Cardiac fibroblast (primary cell): ENCODE measurements at regions not wholly inside any gene's neighbourhood (a gene's known extent, or its start where the extent isn't known, plus 50 kb on each side); places are given as distances from the start of the nearest gene placed in this dataset.

Experiments
- DNase-seq, 2 donors: peaks; one replicate each; pipeline versions ENCODE4 v3.0.0 to v3.0.0-alpha.2; 2010; ENCODE audit warnings: low read depth in 2 of 2
- H3K4me3 ChIP-seq, 2 donors: replicated peaks in 1 of 2; 1 replicate in 1 of 2; 2 replicates in 1 of 2; pipeline ENCODE4 v1.5.1; 2011; ENCODE audit warnings: low read depth in 2 of 2, low read length in 2 of 2, mild to moderate bottlenecking in 2 of 2, moderate library complexity in 1 of 2
- TF ChIP-seq, protein P1 (sequence below): IDR thresholded peaks from one replicate; pipeline ENCODE4 v1.5.1; 2011; ENCODE audit warnings: low read depth, mild to moderate bottlenecking, low read length, inconsistent platforms

DNA sequence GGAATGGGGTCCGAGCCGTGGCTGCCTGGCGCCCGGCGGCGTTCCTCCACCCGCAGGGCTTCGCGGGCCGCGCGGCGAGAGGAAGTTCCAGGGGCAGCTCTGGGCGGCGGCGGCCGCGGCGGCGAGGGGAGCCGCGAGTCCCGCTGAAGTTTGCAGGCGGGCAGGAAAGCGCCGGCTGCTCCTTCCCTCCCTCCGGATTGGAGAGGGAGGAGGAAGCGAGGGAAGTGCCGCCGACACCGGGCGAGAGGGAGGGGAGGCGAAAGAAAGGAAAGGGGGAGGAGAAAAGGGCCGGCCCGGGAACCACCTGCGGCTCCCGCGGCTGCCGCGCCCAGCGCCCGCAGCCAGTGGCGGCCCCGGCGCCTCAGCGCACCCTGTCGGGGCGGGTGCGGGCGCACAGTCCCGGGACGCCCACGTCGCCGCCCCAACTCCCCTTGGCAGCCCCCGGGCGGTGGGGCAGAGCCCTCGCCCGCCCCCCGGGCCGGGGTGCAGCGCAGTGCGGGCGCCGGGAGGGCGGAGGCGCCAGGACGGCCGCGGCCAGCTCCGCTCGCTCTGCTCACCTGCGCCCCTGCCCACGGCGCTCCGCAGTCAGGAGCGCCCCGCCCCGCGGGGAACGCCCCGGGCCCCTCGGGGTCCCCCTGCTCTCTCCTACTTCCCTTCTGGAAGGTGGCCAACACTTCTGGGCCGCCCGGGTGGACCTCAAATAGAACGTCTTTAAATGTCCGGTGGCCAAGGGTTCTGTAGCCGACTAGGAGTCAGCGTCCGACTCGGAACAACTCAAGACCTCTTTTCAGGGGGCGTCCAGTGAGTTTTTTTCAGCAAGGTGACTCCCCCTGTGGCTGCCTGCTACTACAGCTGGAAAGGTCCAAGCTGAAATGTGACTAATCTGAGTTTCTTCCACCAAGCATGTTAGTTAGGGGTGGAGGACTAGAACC, 80.3 kb upstream of the CCDC28A start:
- TF ChIP-seq, protein P1, sequence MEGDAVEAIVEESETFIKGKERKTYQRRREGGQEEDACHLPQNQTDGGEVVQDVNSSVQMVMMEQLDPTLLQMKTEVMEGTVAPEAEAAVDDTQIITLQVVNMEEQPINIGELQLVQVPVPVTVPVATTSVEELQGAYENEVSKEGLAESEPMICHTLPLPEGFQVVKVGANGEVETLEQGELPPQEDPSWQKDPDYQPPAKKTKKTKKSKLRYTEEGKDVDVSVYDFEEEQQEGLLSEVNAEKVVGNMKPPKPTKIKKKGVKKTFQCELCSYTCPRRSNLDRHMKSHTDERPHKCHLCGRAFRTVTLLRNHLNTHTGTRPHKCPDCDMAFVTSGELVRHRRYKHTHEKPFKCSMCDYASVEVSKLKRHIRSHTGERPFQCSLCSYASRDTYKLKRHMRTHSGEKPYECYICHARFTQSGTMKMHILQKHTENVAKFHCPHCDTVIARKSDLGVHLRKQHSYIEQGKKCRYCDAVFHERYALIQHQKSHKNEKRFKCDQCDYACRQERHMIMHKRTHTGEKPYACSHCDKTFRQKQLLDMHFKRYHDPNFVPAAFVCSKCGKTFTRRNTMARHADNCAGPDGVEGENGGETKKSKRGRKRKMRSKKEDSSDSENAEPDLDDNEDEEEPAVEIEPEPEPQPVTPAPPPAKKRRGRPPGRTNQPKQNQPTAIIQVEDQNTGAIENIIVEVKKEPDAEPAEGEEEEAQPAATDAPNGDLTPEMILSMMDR: peak; percentile 22
- peak; percentile 63 to 70 for DNase-seq
- H3K4me3 ChIP-seq: peak overlapping the region; percentile 63 to 77

DNA sequence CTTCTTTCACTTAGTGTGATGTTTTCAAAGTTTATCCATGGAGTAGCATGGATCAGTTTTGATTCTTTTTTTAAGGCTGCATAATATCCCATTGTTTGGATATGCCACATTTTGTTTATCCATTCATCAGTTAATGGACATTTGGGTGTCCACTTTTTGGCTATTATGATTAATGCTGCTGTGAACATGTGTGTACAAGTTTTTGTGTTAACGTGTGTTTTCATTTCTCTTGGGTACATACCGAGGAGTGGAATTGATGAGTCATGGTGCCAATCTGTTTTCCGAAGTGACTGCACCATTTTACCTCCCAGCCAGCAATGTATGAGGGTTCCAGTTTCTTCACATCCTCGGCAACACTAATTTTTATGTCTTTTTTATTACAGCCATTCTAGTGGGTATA, 78.4 kb upstream of the CCDC28A start:
- DNase-seq: peak in 1 of 2 donors; percentile 45
- TF ChIP-seq, protein P1: no peak
- H3K4me3 ChIP-seq: no peak overlapping the region

DNA sequence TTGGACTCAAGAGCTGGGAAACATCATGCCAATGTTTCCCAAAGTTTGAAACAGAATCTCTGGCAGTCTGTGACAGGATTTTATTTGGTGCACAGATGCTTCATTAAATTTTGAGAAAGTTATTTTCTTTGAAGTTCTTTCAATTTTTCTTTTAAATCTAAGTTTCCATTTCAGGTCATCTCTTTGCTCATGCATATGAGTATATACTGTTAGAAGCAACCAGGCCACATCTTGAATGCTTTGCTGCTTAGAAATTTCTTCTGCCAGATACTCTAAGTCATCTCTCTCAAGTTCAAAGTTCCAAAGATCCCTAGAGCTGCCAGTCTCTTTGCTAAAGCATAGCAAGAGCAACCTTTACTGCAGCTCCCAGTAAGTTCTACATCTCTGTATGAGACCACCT, 59.1 kb upstream of the CCDC28A start:
- TF ChIP-seq, protein P1: no peak
- no peak for DNase-seq
- no peak overlapping the region for H3K4me3 ChIP-seq

DNA sequence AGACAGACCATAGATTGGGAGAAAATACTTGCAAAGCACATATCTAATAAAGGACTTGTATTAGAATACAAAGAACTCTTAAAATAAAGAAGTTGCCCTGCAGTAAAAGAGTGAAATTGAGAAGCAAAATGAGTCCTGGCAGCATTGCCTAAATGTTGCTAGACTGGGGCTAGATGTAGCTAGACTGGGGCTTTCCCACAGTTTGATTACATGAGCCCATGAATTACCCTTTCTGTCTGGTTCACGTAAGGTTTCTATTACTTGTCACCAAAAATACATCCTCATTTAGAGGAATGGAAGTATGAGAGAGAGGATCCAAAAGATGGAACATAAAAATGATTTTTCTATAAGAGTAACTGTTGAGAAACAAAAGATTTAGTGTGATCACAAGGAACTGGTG, 57.6 kb upstream of the CCDC28A start:
- H3K4me3 ChIP-seq: no peak overlapping the region
- no peak for DNase-seq
- TF ChIP-seq, protein P1: no peak

DNA sequence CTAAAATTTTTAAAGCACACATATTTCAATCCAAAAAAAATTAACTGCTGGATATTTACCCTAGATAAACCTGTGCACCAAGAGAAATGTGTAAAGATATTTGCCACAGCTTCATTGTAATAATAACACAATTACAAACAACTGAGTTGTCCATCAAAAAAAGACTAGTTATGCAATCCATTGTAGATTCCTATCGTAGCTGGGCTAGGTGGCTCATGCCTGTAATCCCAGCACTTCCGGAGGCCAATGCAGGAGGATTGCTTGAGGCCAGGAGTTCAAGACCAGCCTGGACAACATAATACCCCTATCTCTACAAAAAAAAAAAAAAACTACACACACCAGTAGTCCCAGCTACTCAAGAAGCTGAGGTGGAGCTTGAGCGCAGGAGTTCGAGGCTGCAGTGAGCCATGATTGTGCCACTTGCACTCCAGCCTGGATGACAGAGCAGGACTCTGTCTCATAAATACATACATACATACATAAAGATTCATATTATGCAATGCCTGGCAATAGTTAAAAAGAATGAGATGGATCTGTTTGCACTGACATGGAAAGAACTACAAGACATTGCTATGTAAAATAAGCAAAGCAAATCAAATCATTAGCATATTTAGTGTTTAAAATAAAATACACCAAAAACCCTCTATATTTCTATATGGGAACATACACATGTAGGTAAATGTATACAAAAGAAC, 56.5 kb upstream of the CCDC28A start:
- H3K4me3 ChIP-seq: no peak overlapping the region
- no peak for DNase-seq
- TF ChIP-seq, protein P1: no peak

DNA sequence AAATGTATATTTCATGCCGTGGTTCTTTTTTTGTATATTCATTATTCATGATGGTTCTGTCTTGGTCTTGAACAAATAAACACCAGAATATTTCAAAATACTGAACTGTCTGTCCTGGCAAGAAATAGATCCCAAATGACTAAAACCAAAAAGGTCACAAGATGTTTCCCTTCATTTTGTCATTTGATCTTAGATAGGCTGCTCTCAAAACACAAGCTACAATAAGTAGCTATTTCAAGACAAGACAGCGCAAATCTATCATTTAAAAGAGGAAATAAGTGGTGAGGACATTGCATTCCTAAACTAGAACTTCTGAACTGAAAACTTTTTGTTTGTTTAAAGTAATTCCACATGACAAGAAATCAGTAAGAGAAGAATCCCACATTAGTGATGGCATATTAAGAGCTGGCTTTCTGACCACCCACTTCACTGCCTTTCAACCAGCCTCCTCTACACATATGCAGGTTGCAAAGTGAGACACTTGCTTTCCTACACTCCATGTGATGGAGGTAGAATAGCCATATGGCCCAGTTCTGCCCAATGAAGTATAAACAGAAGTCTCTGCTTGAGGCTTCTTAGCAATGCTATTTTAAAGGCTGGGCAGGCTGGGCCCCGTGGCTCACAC, 54.4 kb upstream of the CCDC28A start:
- TF ChIP-seq, protein P1: no peak
- no peak overlapping the region for H3K4me3 ChIP-seq
- peak; percentile 14 to 32 for DNase-seq
